Liver (tissue), 3 donors: ENCODE measurements at regions not wholly inside any gene's neighbourhood (a gene's known extent, or its start where the extent isn't known, plus 50 kb on each side); places are given as distances from the start of the nearest gene placed in this dataset.

ENCODE experiments used
- HNF4G ChIP-seq: IDR thresholded peaks from 2 replicates; pipeline ENCODE4 v1.6.1; 2016; ENCODE audit warnings: antibody characterized with exemption
- SP1 ChIP-seq: IDR thresholded peaks from 2 replicates; pipeline ENCODE4 v1.6.1; 2018; ENCODE audit warnings: antibody characterized with exemption, mild to moderate bottlenecking
- TF ChIP-seq, protein P1 (sequence below): fragments of 150-350 bp; IDR thresholded peaks from 2 replicates; pipeline ENCODE4 v1.5.1; 2017; ENCODE audit warnings: improper control_type of control experiment, low read depth, low read length; ENCODE audit not compliant: missing input control
- TF ChIP-seq, protein P2 (sequence below): IDR thresholded peaks from 2 replicates; pipeline ENCODE4 v1.6.1; 2016; ENCODE audit warnings: antibody characterized with exemption
- TF ChIP-seq, protein P3 (sequence below): IDR thresholded peaks from 2 replicates; pipeline ENCODE4 v1.6.1; 2016; ENCODE audit warnings: antibody characterized with exemption, mild to moderate bottlenecking
- donor health status: healthy.
- donor health status: healthy.

DNA sequence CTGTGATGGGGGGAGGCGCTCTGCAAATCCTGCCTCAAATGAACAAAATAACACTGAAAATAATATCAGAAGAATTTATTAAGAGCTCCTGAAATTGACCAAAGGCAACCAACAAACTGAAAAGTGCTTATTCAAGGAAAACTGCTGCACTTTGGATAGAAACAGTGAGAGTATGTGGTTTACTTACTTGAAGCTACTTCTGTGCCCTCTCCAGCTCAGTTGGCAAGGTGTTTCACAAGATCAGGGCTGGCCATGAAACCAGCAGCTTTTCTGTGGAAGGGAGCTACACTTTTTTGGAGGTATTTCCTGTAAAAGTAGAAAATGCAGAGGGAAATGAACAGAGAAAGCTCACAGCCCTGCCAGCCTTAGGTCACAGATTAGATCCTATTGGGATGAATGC lies 310.0 kb upstream of the SPAG17 start:
- TF ChIP-seq, protein P1, sequence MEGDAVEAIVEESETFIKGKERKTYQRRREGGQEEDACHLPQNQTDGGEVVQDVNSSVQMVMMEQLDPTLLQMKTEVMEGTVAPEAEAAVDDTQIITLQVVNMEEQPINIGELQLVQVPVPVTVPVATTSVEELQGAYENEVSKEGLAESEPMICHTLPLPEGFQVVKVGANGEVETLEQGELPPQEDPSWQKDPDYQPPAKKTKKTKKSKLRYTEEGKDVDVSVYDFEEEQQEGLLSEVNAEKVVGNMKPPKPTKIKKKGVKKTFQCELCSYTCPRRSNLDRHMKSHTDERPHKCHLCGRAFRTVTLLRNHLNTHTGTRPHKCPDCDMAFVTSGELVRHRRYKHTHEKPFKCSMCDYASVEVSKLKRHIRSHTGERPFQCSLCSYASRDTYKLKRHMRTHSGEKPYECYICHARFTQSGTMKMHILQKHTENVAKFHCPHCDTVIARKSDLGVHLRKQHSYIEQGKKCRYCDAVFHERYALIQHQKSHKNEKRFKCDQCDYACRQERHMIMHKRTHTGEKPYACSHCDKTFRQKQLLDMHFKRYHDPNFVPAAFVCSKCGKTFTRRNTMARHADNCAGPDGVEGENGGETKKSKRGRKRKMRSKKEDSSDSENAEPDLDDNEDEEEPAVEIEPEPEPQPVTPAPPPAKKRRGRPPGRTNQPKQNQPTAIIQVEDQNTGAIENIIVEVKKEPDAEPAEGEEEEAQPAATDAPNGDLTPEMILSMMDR: no peak
- TF ChIP-seq, protein P2, sequence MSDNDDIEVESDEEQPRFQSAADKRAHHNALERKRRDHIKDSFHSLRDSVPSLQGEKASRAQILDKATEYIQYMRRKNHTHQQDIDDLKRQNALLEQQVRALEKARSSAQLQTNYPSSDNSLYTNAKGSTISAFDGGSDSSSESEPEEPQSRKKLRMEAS: no peak
- TF ChIP-seq, protein P3, sequence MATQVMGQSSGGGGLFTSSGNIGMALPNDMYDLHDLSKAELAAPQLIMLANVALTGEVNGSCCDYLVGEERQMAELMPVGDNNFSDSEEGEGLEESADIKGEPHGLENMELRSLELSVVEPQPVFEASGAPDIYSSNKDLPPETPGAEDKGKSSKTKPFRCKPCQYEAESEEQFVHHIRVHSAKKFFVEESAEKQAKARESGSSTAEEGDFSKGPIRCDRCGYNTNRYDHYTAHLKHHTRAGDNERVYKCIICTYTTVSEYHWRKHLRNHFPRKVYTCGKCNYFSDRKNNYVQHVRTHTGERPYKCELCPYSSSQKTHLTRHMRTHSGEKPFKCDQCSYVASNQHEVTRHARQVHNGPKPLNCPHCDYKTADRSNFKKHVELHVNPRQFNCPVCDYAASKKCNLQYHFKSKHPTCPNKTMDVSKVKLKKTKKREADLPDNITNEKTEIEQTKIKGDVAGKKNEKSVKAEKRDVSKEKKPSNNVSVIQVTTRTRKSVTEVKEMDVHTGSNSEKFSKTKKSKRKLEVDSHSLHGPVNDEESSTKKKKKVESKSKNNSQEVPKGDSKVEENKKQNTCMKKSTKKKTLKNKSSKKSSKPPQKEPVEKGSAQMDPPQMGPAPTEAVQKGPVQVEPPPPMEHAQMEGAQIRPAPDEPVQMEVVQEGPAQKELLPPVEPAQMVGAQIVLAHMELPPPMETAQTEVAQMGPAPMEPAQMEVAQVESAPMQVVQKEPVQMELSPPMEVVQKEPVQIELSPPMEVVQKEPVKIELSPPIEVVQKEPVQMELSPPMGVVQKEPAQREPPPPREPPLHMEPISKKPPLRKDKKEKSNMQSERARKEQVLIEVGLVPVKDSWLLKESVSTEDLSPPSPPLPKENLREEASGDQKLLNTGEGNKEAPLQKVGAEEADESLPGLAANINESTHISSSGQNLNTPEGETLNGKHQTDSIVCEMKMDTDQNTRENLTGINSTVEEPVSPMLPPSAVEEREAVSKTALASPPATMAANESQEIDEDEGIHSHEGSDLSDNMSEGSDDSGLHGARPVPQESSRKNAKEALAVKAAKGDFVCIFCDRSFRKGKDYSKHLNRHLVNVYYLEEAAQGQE: no peak
- TF ChIP-seq SP1 (no peak), HNF4G (no peak)
